ENCODE measurements at regions not wholly inside any gene's neighbourhood (a gene's known extent, or its start where the extent isn't known, plus 50 kb on each side); places are given as distances from the start of the nearest gene placed in this dataset.

DNA sequence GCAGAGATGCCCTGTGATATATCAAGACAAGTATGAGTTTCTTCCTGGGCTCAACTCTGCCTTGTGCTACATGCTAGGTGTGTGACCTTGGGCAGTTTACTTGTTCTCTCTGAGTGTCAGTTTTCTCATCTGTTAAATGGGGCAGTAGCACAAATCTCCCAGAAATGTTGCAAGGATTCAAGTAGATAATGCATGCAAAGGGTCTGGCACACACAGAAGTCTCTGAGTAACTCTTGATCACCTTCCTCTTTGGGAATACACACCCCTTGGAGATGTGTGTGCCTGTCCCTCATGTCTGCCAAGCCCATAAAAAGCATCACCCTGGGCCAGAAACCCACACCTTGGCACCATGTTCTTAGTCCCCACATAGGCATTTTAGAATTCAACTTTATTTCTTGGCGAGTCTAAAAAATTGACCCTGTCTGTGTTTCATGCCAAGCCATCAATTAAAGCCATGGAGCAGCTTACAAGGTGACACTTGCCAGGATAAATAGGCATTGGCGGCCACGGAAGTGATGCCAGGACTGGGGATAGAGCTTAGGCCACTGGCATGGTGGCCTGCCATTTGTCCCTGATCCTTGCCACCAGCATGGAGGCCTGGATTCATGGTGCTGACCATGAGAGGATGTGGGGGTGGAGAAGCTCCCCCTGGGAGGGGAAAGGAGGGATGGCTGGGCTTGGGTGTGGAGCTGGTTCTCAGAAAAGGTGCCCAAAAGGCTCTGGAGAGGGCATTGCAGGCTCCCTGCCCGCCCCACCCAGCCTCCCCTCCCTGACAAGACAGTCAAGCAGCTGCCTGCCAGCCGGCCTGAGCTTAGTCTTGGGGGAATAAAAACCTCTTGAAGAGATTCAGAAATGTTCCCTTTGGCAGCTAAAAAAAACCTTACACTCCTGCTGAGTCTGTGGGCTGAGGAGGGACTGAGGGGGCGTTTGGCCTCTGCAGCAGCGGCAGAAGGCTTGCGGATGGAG, 118.0 kb upstream of the IPO9 start:
- DNase-seq: no peak

DNA sequence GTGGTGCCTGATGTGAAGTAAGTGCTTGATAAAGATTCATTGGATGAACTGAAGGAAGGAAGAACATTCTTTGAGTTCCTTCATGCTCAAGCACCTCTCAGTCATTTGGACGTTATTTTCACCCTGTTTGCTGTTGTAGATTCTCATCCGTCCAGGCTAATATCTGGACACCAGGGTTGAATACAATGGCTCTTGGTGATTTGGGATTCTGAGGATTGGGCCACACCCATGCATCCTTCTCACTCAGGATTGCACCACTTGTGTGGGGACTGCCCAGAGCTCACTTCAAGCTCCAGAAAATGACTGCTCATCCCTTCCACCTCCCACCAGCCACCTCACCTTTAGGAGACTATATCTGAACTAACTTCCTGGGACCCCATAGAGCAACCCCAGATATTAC, 117.1 kb upstream of the IPO9 start:
- no peak for DNase-seq

GRCh38 chr1:201712387-201713085, 116.4 kb upstream of the IPO9 start:
- no peak for DNase-seq

- DNase-seq: no peak
Measured at GRCh38 chr1:201713086-201713810, 115.7 kb upstream of the IPO9 start.

DNA sequence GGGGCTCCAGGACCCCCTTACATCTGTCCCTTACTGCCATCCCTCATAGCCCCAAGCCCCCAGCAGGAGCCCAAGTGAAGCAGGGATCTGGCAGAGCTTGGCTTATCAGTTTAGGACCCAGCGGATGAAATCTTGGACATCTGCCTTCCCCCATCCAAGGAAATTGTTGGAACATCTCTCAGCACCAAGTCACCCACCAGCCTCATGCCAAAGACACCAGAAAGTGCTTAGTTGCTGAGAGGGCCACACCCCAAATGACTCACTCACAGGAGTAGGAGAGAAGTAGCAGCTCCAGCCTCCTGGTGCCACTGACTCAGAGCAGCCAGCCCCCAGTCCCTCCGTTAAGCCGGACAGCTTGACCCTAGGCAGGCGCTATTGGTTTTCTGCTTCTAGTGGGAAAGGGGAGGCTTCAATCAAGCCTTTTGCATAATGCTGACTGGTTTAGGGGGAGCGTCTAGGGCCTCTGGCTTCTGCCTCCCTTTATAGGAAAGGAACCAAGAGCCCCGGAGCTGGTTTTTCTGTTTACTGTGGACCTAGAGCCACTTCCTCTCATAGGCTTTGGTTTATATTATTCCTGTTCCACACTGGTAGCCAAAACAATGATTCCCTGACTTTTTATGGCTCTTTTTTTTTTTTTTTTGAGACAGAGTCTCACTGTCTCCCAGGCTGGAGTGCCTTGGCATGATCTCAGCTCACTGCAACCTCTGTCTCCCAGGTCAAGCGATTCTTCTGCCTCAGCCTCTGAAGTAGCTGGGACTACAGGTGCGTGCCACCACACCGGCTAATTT, 114.2 kb upstream of the IPO9 start:
- DNase-seq: no peak

DNA sequence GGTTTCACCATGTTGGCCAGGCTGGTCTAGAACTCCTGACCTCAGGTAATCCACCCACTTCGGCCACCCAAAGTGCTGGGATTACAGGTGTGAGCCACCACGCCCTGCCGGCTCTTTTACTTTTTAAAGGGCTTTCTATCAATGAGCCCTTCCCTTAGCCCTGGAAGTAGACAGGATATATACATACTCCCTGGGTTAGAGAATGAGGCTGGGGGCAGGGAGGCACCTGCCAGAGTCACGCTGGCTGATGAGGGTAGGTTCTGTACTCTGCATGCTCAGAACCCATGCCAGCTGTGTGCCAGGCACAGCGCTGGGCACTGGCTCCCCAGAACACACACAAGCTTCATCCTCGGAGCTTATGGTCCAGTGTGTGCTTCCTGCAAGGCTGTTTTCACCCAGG, 113.6 kb upstream of the IPO9 start:
- DNase-seq: no peak

DNA sequence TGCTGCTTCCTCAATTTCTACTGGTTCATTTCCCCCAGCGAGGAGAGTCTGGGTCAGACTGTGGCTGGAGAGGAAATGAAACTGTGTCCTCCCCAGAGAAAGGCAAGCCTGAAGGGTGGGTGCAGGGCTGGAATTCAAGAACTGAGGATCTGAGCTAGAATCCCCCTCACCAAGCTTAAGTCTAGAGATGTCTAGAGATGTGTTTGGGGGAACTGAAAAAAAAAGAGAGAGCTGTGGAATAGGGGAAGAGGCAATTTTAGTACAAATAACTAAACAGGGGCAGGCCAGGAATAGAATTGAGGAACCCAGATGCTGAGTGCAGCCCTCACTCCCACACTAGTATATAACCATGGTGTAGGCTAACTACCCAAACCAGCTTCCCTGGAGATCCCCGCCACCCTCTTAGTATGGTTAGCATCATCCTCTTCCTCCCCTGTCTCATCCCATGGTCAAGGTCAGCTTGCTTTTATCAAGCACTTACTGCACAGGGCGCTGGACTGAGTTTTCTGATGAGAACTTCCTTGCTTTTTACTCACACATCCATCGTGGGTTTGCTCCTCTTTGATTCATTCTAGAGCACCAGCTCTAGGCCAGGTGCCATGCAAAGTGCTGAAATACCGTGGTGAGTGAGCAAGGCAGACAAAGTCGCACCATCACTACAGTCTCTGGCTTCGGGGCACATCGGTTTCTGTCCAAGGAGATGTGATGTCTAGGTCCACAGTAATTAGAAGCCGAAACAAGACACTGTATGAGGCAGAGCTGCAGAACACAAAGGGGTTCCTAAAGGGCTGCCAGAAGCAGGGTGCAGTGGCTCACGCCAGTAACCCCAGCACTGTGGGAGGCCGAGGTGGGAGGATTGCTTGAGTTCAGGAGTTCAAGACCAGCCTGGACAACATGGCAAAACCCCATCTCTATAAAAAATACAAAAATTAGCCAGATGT, 112.9 kb upstream of the IPO9 start:
- DNase-seq: no peak

GRCh38 chr1:201716742-201717135, 112.2 kb upstream of the IPO9 start:
- no peak for DNase-seq

- DNase-seq: no peak
Measured at GRCh38 chr1:201717286-201717685, 111.7 kb upstream of the IPO9 start.

DNA sequence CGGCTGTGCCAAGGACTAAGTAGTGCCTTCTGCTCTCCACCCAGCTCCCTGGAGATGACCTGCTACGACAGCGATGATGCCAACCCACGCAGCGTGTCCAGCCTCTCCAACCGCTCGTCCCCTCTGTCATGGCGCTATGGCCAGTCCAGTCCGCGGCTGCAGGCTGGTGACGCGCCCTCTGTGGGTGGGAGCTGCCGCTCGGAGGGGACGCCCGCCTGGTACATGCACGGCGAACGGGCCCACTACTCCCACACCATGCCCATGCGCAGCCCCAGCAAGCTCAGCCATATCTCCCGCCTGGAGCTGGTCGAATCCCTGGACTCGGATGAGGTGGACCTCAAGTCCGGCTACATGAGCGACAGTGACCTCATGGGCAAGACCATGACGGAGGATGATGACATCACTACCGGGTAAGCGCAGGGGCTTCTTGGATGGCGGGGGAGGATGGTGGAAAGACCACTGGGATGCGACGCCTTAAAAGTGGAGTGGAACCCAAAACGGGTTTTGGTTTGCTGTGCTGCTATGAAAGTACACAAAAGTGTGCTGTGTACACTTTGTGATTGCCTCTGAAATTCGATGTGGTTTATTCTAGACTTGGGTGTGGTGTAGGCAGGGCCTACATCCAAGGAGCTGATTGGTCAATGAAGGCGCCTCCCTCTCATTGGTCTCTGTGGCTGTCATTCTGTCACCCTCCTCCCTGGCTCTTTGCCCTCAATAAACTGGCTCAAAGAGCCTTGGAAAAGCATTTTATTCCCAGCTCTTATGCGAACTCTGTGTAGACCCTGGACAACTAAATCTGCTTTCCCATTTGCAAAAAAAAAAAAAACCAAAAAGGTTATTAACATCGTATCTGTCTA, 110.4 kb upstream of the IPO9 start:
- DNase-seq: no peak

- DNase-seq: peak; percentile 86
Measured at GRCh38 chr1:201719812-201720521, 109.0 kb upstream of the IPO9 start.

DNA sequence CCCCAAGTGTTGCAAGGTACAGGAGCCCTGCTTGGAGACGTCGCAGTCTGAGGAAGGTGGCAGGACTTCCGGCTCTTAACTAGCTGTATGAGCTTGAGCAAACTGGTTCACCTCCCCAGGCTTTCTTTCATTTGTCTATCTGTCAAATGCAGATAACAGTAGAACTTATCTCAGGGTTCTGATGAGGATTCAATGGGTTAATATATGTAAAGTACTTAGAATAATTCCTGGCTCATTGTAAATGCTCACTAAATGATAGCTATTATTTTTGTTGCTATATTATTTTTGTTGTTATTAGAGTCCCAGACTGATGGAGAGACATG, 108.5 kb upstream of the IPO9 start:
- DNase-seq: no peak

- DNase-seq: no peak
Measured at GRCh38 chr1:201721082-201722049, 107.6 kb upstream of the IPO9 start.

DNA sequence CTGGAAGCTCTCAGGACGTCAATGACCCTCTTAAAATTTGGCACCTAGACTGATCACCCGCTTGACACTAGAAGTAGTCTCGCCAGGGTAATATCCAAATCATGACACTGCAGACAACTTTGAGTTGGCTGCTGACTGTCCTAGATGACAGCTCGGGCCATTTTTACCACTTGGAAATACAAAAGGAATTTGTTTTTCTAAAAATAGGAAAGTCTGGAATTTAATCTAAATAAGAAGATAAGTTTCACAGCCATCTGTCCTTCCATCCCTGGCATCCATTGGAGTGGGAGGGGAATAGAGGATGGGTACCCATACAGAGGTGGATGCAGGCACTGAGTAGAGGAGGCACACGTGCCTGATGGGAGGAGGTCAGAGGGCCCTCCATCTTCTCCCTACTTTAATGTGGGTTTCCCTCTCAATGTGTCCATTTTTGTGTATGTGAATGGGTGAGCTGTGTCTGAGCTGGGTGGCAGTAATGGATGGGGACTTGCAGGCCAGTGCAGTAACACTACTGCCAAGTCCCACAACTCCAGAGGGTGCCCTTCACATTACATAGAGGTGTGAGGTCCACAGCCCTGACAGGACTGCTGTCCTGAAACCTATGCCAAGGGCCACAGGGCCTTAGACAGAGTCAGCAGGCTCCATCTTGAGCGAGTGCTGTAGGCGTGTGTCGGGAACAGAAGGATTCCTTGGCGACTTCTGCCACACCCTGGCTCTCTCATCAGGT, 104.8 kb upstream of the IPO9 start:
- no peak for DNase-seq

DNA sequence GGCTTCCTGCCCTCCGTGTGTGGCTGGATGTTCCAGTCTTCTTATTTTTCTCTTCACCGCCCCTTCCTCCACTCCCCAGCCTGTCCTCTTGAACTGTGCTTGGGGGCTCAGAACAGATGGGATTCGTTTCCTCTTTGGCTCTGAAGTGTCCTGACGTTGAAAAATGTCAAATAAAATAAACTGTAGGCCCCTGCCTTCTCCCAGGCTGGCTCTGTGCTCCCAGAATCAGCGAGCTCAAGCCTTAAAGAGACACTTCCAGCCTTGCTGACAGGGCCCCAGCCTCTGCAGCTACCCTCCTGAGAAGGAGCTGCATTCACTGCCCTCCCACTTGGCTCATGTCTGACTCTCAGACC, 104.2 kb upstream of the IPO9 start:
- DNase-seq: no peak

DNA sequence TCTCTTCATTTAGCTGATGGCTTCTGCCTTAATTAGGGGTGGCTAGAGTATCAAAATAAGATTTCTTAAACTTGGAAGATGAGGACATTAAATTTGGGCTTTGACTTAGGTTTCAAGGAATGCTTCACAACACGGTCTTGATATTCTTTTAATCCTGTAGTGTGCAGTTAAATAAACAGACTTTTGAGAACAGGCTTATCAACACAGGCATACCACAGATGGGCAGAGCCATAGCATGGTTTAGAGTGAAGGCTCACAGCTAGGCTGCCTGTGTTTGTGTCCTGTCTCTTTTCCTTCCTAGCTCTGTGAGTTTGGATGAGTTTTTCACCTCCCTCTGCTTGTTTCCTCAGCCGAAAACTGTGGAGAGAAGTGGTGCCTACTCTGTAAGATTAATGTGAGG, 102.3 kb upstream of the IPO9 start:
- DNase-seq: no peak

- no peak for DNase-seq
Measured at GRCh38 chr1:201728731-201729130, 100.2 kb upstream of the IPO9 start.

GRCh38 chr1:201729973-201730608, 98.9 kb upstream of the IPO9 start:
- DNase-seq: no peak
